ENCODE measurements at regions not wholly inside any gene's neighbourhood (a gene's known extent, or its start where the extent isn't known, plus 50 kb on each side); places are given as distances from the start of the nearest gene placed in this dataset.

DNA sequence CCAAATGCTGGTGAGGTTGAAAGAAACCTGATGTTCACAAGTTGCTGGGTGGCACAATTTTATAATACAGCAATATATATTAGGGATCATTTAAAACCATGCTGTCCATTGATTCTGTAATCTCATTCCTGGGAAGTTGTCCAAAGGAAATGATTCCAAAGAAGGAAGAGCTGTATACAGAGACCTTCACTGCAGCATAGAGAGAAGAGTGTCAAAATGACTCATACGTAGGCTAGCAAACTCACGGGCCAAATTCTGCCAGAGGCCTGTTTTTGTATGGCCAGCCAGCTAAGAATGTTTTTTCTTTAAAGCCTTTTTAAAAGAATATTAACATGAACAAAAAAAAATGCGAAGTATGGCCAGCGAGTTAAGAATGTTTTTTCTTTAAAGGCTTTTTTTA lies 69.2 kb upstream of the MED13L start:
- no peaks in the 10 kb centered on the region for H3K27me3 ChIP-seq
- H3K27ac ChIP-seq = peak overlapping the region in 1 of 2 donors; percentile 16
- H3K4me1 ChIP-seq = peaks cover 0 to 19% (median 11%) of the 10 kb centered on the region in 4 donors
- DNase-seq = no peak
- H3K9me3 ChIP-seq = no peaks in the 10 kb centered on the region
- TF ChIP-seq, protein P1, sequence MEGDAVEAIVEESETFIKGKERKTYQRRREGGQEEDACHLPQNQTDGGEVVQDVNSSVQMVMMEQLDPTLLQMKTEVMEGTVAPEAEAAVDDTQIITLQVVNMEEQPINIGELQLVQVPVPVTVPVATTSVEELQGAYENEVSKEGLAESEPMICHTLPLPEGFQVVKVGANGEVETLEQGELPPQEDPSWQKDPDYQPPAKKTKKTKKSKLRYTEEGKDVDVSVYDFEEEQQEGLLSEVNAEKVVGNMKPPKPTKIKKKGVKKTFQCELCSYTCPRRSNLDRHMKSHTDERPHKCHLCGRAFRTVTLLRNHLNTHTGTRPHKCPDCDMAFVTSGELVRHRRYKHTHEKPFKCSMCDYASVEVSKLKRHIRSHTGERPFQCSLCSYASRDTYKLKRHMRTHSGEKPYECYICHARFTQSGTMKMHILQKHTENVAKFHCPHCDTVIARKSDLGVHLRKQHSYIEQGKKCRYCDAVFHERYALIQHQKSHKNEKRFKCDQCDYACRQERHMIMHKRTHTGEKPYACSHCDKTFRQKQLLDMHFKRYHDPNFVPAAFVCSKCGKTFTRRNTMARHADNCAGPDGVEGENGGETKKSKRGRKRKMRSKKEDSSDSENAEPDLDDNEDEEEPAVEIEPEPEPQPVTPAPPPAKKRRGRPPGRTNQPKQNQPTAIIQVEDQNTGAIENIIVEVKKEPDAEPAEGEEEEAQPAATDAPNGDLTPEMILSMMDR (IDR thresholded peaks at IDR 0.05) = no peak
- no peak overlapping the region for H3K4me3 ChIP-seq
- no peaks in the 10 kb centered on the region for H3K36me3 ChIP-seq
- intact Hi-C loops (cut with DNase I; ENCODE audit: low total_unique reads) = no loop called here

DNA sequence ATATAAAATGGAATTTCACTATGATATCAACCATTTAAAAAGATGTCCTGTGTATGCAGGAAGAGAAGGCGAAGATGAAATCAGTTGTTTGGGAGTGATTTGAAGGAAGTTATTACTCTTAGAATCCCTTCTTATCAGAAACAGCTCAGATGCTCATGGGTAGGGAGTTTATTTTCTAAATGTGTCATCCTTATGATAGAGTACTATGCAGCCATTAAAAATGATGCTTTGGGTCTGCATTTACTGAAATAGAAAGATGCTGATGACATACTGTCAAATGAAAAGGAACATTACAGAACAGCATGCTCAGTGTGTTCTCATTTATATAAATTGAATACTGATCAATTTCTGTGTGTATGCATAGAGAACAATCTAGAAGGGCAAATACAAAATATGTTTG lies 69.8 kb upstream of the MED13L start:
- DNase-seq = no peak
- H3K36me3 ChIP-seq = no peaks in the 10 kb centered on the region
- TF ChIP-seq, protein P1 (IDR thresholded peaks at IDR 0.05) = no peak
- H3K4me1 ChIP-seq = peaks cover 0 to 19% (median 11%) of the 10 kb centered on the region in 4 donors
- no peaks in the 10 kb centered on the region for H3K27me3 ChIP-seq
- H3K27ac ChIP-seq = peak overlapping the region in 1 of 2 donors; percentile 16
- intact Hi-C loops (cut with DNase I; ENCODE audit: low total_unique reads) = no loop called here
- no peaks in the 10 kb centered on the region for H3K9me3 ChIP-seq
- no peak overlapping the region for H3K4me3 ChIP-seq

DNA sequence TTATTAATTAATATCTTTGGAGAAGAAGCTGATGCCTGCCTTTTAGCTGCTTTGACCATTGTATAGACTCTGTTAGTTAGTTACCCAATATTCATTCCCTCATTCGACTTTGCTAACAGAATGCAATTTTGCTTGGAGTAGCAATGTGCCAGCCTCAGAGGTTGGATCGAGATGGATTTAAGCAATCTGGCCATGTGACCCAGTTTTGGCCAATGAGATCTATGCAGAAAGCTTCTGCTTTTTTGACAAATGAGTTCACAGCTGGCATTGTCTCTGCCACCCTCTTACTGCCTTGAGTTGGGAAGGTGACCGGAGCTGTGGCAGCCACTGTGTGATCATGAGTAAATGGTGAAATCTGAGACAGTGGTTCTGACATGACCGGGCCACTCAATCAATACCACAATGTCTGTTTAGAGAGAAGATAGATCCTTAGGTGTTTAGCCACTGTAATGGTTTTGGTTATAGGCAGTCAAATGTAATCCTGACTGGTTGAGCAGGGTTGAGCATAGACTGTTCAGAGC lies 74.9 kb upstream of the MED13L start:
- Histone ChIP-seq H3K27ac (no peak overlapping the region), H3K4me3 (no peak overlapping the region), H3K4me1 (peaks cover 0 to 7% (median 2%) of the 10 kb centered on the region in 4 donors), H3K36me3 (no peaks in the 10 kb centered on the region), H3K9me3 (no peaks in the 10 kb centered on the region), H3K27me3 (no peaks in the 10 kb centered on the region)
- TF ChIP-seq, protein P1 (IDR thresholded peaks at IDR 0.05) = no peak
- no peak for DNase-seq
- intact Hi-C loops (cut with DNase I; ENCODE audit: low total_unique reads) = no loop called here

DNA sequence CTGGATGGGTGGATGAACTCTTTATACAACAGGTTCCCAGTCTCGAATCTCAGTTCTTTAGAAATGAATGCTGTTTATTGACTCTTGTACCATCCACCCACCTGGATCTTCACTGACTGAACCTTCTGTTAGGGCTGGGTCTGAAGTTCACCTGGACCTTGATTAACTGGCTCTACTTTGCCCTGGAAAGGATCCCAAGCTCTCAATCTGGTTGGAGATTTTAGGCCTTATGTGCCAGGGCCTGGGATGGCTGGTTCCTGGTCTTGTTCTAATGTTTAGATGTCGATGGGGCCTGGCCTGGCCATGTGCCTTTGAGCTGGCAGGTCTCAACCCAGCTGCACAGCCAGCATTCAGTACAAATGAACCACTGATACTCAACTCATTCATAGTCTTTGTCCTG lies 76.5 kb upstream of the MED13L start:
- no peak overlapping the region for H3K27ac ChIP-seq
- DNase-seq = no peak
- TF ChIP-seq, protein P1 (IDR thresholded peaks at IDR 0.05) = no peak

DNA sequence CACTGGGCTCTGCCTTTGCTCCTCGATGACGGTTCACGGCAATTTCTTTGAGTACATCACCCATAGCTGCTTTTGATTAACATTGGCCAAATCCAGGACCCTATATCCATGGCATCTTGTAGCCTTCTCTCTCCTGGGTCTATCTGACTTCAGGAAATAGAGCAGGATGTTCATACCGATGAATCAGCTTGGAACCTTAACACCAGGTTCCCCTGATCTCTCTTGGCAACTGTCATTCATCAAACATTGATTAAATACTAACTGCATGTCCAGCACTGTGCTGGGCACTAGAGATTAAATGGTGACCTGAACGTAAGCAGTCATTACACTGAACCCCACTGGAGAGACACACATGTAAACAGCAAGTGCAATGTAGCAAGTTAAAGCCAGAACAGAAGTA lies 77.0 kb upstream of the MED13L start:
- TF ChIP-seq, protein P1 (IDR thresholded peaks at IDR 0.05) = no peak
- DNase-seq = no peak
- H3K27me3 ChIP-seq = no peaks in the 10 kb centered on the region
- intact Hi-C loops (cut with DNase I; ENCODE audit: low total_unique reads) = no loop called here
- no peak overlapping the region for H3K4me3 ChIP-seq
- H3K27ac ChIP-seq = no peak overlapping the region
- H3K9me3 ChIP-seq = no peaks in the 10 kb centered on the region
- H3K4me1 ChIP-seq = peaks cover 0 to 11% (median 4%) of the 10 kb centered on the region in 4 donors
- H3K36me3 ChIP-seq = no peaks in the 10 kb centered on the region

More for the DNA sequence above, 76.5 kb upstream of the MED13L start:
- H3K9me3 ChIP-seq = no peaks in the 10 kb centered on the region
- H3K36me3 ChIP-seq = no peaks in the 10 kb centered on the region
- H3K4me1 ChIP-seq = peaks cover 0 to 6% (median 0%) of the 10 kb centered on the region in 4 donors
- H3K4me3 ChIP-seq = no peak overlapping the region
- intact Hi-C loops (cut with DNase I; ENCODE audit: low total_unique reads) = no loop called here
- no peaks in the 10 kb centered on the region for H3K27me3 ChIP-seq
